HG03103 (cell line): ENCODE measurements at regions not wholly inside any gene's neighbourhood (a gene's known extent, or its start where the extent isn't known, plus 50 kb on each side); places are given as distances from the start of the nearest gene placed in this dataset.
"Not testable (repeated sequence)": the region's sequence is repeated elsewhere in the genome, so short reads cannot be mapped to it uniquely, and the experiment has no call there.

Source experiments
- ATAC-seq: cut with Tn5 transposase; IDR thresholded peaks from one replicate; pipeline ENCODE4 v1.9.1; 2021; ENCODE audit warnings: low read depth; ENCODE audit not compliant: unreplicated experiment

- ATAC-seq = not testable (repeated sequence)
These were observed 153.1 kb upstream of the LRRC61 start for GRCh38 chr7:150169943-150170490.

GRCh38 chr7:150183602-150184001 lies 139.6 kb upstream of the LRRC61 start:
- ATAC-seq = not testable (repeated sequence)

GRCh38 chr7:150189963-150190362 lies 133.2 kb upstream of the LRRC61 start:
- peak; percentile 83 for ATAC-seq

- ATAC-seq = not testable (repeated sequence)
These were observed 130.6 kb upstream of the LRRC61 start for GRCh38 chr7:150192541-150192940.

- ATAC-seq = not testable (repeated sequence)
These were observed 129.3 kb upstream of the LRRC61 start for GRCh38 chr7:150193866-150194265.
